ENCODE measurements at regions not wholly inside any gene's neighbourhood (a gene's known extent, or its start where the extent isn't known, plus 50 kb on each side); places are given as distances from the start of the nearest gene placed in this dataset.

DNA sequence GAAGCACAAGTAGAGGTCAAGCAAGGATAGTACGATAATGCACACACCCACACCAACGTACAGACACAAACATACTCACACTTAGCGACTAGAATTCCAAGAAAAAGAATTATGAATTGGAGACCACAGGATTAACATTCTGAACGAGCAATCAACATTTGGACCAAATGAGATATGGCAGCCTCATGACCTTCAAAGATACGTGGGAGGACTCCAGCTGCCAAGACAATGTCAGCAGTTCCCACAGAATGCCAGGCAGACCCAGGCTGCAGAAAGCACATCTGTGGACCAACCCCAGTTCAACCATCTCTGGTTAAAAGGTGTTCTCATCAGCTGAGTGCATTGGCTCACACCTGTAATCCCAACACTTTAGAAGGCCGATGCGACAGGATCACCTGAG lies 187.6 kb upstream of the GRAMD2B start:
- no peak for DNase-seq (ENCODE audit: low spot score)
- Histone ChIP-seq H3K4me1 (ENCODE audit: control insufficient read depth in 4 of 4, insufficient read depth in 4 of 4, low read length in 3 of 4) (peaks cover 0 to 2% (median 0%) of the 10 kb centered on the region in 4 donors), H3K36me3 (ENCODE audit: control insufficient read depth in 4 of 4, insufficient read depth in 3 of 4, low read depth in 1 of 4, low read length in 3 of 4) (no peaks in the 10 kb centered on the region), H3K9me3 (ENCODE audit: control insufficient read depth in 4 of 4, low read length in 3 of 4) (no peaks in the 10 kb centered on the region), H3K9ac (ENCODE audit: low read depth in 1 of 2, low read length in 2 of 2) (no peak overlapping the region), H3K27ac (ENCODE audit: low read depth in 1 of 2, low read length in 2 of 2) (no peak overlapping the region), H3K27me3 (ENCODE audit: control insufficient read depth in 4 of 4, insufficient read depth in 4 of 4, low read length in 3 of 4) (no peaks in the 10 kb centered on the region), H3K4me3 (ENCODE audit: low read depth in 1 of 3, low read length in 3 of 3) (no peak overlapping the region)
- 85% methylated on average over 7 of the region's 7 CpGs for WGBS
- no peak for TF ChIP-seq FOXA1 (IDR thresholded peaks at IDR 0.05)
- TF ChIP-seq, protein P1, sequence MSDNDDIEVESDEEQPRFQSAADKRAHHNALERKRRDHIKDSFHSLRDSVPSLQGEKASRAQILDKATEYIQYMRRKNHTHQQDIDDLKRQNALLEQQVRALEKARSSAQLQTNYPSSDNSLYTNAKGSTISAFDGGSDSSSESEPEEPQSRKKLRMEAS (IDR thresholded peaks at IDR 0.05) = no peak
- TF ChIP-seq, protein P2, sequence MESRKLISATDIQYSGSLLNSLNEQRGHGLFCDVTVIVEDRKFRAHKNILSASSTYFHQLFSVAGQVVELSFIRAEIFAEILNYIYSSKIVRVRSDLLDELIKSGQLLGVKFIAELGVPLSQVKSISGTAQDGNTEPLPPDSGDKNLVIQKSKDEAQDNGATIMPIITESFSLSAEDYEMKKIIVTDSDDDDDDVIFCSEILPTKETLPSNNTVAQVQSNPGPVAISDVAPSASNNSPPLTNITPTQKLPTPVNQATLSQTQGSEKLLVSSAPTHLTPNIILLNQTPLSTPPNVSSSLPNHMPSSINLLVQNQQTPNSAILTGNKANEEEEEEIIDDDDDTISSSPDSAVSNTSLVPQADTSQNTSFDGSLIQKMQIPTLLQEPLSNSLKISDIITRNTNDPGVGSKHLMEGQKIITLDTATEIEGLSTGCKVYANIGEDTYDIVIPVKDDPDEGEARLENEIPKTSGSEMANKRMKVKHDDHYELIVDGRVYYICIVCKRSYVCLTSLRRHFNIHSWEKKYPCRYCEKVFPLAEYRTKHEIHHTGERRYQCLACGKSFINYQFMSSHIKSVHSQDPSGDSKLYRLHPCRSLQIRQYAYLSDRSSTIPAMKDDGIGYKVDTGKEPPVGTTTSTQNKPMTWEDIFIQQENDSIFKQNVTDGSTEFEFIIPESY (IDR thresholded peaks at IDR 0.05) = no peak
- TF ChIP-seq, protein P3, sequence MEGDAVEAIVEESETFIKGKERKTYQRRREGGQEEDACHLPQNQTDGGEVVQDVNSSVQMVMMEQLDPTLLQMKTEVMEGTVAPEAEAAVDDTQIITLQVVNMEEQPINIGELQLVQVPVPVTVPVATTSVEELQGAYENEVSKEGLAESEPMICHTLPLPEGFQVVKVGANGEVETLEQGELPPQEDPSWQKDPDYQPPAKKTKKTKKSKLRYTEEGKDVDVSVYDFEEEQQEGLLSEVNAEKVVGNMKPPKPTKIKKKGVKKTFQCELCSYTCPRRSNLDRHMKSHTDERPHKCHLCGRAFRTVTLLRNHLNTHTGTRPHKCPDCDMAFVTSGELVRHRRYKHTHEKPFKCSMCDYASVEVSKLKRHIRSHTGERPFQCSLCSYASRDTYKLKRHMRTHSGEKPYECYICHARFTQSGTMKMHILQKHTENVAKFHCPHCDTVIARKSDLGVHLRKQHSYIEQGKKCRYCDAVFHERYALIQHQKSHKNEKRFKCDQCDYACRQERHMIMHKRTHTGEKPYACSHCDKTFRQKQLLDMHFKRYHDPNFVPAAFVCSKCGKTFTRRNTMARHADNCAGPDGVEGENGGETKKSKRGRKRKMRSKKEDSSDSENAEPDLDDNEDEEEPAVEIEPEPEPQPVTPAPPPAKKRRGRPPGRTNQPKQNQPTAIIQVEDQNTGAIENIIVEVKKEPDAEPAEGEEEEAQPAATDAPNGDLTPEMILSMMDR (IDR thresholded peaks at IDR 0.05; ENCODE audit: low read depth, low read length, missing input control) = no peak
- TF ChIP-seq SP1 (IDR thresholded peaks at IDR 0.05) = no peak
- no peak for TF ChIP-seq FOXA2 (IDR thresholded peaks at IDR 0.05)
- TF ChIP-seq, protein P4, sequence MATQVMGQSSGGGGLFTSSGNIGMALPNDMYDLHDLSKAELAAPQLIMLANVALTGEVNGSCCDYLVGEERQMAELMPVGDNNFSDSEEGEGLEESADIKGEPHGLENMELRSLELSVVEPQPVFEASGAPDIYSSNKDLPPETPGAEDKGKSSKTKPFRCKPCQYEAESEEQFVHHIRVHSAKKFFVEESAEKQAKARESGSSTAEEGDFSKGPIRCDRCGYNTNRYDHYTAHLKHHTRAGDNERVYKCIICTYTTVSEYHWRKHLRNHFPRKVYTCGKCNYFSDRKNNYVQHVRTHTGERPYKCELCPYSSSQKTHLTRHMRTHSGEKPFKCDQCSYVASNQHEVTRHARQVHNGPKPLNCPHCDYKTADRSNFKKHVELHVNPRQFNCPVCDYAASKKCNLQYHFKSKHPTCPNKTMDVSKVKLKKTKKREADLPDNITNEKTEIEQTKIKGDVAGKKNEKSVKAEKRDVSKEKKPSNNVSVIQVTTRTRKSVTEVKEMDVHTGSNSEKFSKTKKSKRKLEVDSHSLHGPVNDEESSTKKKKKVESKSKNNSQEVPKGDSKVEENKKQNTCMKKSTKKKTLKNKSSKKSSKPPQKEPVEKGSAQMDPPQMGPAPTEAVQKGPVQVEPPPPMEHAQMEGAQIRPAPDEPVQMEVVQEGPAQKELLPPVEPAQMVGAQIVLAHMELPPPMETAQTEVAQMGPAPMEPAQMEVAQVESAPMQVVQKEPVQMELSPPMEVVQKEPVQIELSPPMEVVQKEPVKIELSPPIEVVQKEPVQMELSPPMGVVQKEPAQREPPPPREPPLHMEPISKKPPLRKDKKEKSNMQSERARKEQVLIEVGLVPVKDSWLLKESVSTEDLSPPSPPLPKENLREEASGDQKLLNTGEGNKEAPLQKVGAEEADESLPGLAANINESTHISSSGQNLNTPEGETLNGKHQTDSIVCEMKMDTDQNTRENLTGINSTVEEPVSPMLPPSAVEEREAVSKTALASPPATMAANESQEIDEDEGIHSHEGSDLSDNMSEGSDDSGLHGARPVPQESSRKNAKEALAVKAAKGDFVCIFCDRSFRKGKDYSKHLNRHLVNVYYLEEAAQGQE (IDR thresholded peaks at IDR 0.05) = no peak

DNA sequence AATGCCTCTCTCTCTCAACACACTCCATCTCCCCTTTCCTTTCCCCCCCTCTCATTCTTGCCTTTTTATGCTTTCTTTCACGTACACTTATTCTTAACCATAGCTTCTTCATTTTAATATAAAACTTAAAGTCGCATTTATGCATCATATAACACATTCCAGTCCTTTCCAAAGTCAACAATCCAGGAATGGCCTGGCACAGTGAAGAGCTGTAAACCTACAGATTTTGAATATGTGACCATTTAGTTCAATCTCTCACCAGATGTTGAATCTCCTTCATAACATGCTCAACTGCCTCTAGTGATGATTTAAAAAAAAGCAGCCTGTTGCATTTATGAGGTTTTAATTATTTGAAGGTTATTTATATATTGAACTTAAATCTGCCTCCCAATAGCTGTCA lies 186.2 kb upstream of the GRAMD2B start:
- no peak overlapping the region for H3K4me3 ChIP-seq (ENCODE audit: low read depth in 1 of 3, low read length in 3 of 3)
- no peak overlapping the region for H3K27ac ChIP-seq (ENCODE audit: low read depth in 1 of 2, low read length in 2 of 2)
- TF ChIP-seq HNF4G (IDR thresholded peaks at IDR 0.05) (no peak), HNF4A (conservative IDR thresholded peaks at IDR 0.05) (no peak), RXRA (IDR thresholded peaks at IDR 0.05) (no peak), YY1 (IDR thresholded peaks at IDR 0.05) (no peak), GABPA (IDR thresholded peaks at IDR 0.05 in 1 of 2, conservative IDR thresholded peaks at IDR 0.05 in 1 of 2) (no peak), FOXA2 (IDR thresholded peaks at IDR 0.05) (no peak), SP1 (IDR thresholded peaks at IDR 0.05) (no peak)
- no peaks in the 10 kb centered on the region for H3K9me3 ChIP-seq (ENCODE audit: control insufficient read depth in 4 of 4, low read length in 3 of 4)
- H3K9ac ChIP-seq (ENCODE audit: low read depth in 1 of 2, low read length in 2 of 2) = no peak overlapping the region
- H3K4me1 ChIP-seq (ENCODE audit: control insufficient read depth in 4 of 4, insufficient read depth in 4 of 4, low read length in 3 of 4) = peaks cover 0 to 2% (median 0%) of the 10 kb centered on the region in 4 donors
- 88% methylated on average over 2 of the region's 2 CpGs for WGBS
- no peak for DNase-seq (ENCODE audit: low spot score)
- H3K27me3 ChIP-seq (ENCODE audit: control insufficient read depth in 4 of 4, insufficient read depth in 4 of 4, low read length in 3 of 4) = no peaks in the 10 kb centered on the region
- H3K36me3 ChIP-seq (ENCODE audit: control insufficient read depth in 4 of 4, insufficient read depth in 3 of 4, low read depth in 1 of 4, low read length in 3 of 4) = no peaks in the 10 kb centered on the region

All from liver (tissue), 8 donors.